HG03521 (cell line): ENCODE measurements at regions not wholly inside any gene's neighbourhood (a gene's known extent, or its start where the extent isn't known, plus 50 kb on each side); places are given as distances from the start of the nearest gene placed in this dataset.

ENCODE experiments used
- ATAC-seq: cut with Tn5 transposase; IDR thresholded peaks from one replicate; pipeline ENCODE4 v1.9.1; 2021; ENCODE audit warnings: mild to moderate bottlenecking, moderate library complexity; ENCODE audit not compliant: unreplicated experiment

DNA sequence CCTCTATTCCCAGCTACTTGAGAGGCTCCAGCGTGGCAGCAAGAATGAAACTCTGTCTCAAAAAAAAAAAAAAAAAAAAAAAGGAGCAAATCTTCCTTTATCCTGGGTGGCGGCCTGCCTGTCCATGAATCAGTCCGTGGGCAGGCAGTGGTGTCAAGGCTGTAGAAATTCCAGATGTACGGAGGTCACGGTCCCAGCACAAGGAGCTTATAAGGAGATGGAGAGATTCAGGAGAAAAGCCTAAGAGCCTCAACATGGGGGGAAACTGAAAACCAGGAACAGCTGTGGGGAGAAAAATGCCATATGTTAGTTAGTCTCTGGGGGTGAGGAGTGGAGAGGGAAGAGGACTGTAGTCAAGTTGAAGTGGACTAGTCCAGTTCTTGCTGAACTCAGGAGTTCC, 130.5 kb upstream of the CRY1 start:
- no peak for ATAC-seq

DNA sequence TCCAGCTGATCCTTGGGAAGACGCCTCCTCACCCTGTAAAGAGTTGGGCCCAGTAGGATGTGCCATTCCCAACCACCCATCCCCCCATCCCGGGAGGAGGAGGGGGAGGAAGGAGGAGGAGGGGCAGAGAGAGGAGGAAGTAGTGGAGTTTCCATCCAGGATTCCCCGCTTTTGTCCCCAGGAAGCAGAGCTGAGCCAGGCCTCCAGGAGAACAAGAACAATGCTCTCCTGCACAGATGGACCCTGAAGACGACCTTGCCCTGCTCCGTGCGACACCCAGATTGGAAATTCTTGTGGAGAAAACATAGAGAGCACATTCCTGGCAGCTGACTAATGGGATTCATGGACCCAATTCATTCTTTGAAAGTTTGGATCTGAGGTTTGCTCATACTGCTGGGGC, 132.3 kb upstream of the CRY1 start:
- no peak for ATAC-seq

DNA sequence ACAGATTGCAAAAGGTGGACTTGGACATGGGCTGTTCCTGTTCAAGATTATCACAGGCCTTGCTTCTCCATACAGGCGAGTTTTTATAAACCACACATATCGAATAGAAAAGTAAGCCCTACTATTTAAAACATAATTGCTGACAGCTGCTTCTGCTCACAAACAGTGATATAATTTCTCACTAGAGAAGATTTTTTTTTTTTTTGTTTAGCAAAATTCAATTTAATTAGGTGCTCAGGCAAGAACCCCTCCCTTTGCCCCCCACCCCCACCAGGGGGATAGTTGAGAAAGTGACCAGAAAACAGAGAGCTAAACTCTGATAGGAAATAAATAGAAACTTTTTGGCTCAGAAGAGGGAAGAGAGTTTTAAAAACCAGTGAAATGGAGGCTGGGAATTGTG, 132.8 kb upstream of the CRY1 start:
- no peak for ATAC-seq

DNA sequence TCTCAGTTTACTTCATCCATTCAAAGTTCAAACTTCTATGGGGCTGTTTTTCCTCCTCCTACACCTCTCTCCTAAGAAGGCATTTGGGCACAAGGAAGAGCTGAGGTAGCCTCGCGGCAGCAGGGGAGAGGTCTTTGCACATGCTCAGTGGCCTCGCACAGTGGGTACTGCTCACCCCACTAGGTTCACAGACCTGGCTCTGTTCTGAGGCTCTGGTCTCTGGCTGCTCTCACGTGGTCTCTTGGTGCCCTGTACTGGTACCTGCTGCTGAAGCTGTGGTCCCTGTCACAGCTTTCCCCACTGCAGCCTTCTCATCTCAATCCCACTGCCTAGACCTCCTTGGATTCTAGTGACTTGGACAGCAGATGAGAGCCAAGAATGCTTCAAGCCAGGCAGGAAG, 134.7 kb upstream of the CRY1 start:
- ATAC-seq, result no peak

DNA sequence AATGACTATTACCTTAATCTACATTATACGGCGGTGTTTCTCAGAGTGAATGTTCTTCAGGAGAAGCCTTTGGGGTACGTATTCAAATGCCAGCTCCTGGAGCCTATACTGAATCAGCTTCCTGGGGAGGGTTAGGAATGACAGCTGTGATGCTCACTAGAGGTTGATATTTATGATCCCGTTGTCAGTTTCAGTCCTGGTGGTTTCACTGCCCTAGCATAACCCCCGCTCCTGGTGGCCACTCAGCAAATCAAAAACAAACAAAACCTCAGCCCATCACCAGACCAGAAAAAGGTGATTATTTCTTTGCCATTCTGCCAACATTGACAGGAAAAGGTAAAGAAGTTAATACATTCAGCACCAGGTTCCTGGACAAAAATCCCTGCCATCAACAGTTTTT, 136.5 kb upstream of the CRY1 start:
- ATAC-seq, result no peak

DNA sequence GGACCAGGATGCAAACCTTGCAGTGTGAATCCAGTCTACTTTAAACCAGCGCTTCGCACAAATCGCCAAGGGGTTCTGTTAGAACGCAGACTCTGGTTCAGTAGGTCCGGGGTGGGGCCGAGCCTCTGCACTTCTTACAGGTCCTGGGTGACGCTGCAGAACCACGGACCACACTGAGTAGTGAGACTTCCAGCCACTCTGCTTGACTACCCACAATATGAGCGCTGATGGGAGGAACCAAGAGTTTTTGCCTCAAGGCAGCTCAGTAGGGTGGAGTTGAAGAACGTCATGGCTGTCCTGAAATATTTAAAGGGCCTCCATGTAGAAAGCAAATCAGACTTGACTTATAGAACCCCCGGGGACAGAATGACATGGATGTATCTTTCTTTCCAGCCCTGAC, 138.0 kb upstream of the CRY1 start:
- no peak for ATAC-seq

DNA sequence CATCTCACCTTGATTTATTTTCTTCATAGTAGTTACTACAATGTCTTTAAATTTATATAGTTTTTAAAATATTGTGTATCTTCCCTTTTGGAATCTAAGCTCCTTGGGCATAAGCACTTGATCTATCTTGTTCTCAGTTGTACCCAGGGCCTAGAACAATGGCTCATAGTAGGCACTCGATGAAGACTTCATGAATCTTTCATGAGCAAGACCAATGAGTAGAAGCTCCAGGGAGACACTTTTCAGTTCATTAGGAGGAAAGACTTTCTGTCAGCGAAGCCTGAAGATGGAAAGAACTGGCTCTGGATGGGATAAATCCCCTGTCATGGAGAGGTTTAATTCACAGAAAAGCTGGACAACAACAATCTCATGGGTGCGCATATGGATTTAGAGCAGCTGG, 140.2 kb upstream of the CRY1 start:
- ATAC-seq, result no peak

DNA sequence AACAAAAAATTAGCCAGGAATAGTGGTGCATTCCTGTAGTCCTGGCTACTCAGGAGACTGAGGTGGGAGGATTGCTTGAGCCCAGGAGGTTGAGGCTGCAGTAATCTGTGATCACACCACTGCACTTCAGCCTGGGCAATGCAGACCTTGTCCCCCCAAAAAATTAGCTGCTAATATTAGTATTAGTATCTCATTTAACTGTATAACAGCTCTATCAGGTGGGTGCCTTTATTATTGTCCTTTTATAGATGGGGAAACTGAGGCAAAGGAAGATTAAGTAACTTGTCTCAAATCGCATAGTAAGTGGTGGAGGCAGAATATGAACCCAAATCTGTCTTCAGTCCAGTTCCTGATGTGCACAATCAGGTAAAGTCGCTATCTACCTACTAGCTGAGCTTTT, 142.3 kb upstream of the CRY1 start:
- no peak for ATAC-seq

DNA sequence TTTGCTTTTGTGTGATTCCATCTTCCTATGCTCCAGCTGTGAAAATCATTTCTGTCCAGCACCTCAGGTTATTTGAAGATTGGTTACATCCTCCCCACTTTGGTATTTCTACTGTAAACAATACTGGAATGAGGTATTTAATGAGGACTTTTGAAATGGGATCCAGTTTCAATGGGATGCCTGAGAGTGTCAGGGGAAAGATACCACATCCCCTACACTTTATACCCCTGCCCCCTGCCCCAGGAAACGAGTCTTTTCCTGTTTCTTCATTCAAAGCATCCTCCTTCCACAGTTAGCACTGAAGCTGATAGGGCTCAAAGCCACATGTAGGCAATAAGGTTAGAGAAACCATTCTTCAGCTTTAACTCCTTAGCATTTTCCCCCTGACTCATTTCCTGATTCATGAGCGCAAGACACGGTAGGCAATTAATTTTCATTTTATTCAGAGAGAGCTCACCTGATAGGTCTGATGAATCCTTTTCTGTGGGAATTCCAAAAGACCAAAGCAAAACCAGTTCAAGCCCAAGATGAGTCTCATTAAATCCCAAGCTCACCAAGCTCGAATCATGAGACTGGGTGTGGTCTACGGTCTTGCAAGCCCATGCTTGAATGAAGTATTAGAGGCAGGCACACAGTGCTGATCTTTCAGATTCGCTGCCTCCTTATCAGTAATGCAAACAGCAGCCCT, 143.6 kb upstream of the CRY1 start:
- no peak for ATAC-seq

DNA sequence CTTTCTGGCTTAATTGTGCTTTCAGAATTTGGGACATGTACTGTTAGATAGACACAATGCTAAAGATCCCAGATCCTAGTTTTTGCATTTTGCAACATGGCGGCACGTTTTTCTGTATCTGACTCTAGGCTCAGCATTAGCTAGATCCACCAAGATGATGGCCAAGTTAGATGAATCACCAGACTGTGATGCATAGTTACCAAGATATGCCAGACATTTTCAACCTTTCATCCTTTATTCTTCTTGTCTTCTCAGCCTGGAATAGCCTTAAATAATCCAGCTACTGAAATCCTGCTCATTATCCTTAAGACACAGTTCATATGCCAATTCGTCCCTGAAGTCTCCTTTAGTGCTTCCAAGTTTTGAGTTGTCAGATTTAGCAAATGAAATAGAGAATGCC, 144.9 kb upstream of the CRY1 start:
- no peak for ATAC-seq

DNA sequence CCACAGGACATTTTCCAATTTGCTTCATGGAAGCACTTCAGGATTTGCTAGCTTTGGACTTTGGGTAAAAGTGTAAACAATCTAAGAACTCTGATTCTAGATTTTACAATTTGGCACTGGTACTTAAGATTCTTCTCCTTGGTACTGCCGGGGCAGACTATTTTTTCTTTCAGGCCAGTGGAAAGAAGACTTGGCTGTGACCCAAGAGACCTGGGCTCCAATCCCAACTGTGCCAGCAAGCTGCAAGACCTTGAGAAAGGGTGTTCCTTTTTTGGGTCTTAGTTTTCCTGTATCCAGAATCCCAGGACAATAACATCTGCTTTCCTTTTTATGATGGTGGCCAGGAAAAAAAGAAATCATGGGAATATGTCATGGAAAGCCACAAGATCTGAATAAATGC, 148.1 kb upstream of the CRY1 start:
- ATAC-seq, result no peak

DNA sequence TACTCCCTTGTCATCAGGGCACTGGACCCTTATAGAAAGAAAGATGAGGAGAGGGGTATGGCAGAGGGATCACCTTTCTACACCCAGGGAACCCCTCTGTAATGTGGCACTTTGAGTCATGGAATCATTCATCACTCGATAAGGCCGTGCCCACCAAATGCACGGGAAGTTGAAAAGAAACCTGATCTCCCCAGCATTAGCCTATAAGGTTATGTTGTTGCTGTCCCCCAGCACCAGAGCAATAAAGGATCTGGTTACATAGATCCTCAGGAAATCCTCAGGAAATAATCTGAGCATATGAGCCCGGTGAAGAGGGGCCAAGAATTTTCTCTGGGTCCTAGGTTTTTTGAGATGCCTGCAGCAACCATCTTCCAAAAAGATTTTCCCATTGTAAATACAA, 148.8 kb upstream of the CRY1 start:
- no peak for ATAC-seq

DNA sequence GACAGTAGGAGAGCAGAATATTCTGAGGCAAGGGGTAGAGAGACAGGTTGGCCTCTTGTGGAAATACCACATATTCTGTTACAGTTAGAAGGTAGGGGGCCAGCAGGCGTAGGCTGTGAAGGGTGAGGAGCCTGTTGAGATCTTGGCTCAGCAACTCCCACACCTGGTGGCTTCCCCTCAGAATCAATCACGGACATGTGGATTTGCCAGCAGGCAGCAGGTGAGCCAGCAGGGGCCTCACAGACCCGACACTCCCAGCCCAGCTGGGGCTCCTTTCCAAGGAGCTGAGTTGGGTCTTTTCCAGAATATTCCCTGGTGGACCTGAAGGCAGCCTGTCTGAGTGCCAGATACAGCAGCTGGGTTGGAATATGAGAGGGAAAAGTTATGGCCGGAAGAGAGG, 150.0 kb upstream of the CRY1 start:
- ATAC-seq, result no peak

DNA sequence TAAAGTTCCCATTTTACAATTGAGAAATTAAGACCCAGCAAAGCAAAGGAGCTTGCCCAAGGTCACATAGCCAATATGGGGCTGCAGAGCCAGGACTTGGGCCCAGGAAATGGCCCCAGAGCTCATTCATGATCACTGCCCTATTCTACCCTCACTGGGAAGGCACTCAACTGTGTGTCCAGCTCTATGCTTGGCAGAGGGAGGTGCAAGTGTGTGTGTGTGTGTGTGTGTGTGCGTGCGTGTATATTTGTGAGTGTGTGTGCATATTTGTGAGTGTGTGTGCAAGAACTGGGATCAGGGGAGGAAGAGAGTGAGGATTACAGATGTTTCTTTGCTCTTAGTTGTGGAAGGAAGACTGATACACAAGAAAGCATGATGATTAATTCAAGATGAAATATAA, 151.2 kb upstream of the CRY1 start:
- no peak for ATAC-seq

DNA sequence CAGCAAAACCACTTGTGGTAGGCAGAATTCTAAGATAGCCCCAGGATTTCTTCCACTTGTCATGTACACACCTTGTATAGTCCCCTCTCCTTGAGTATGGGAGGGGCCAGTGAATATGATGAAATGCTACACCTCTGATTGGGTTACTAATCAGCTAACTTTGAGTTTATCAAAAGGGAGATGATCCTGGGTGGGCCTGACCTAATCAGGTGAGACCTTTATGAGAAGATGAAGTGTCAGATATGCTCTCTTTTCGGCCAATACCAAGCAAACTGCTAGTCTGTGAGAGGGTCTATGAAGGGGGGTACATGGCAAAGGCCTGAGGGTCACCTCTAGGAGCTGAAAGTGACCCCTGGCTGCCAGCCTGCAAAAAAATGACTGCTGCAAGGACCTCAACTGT, 154.3 kb upstream of the CRY1 start:
- ATAC-seq, result no peak

DNA sequence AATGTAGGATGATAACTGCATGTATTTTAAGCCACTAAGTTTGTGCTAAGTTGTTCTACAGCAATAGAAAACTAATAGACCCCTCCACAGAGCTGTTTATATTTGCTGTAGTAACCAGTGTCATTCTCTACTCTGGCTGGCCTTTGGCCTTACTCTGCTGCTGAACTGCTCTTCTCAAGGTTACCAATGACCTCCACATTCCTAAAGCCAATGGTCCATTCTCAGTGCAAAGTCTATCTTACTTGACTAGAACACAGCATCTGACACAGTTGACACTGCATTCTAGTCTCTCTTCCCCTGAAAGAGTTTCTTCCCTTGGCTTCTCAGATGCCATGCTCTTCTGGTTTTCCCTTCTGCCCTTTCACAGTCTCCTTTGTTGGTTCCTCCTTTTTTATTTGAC, 154.8 kb upstream of the CRY1 start:
- ATAC-seq, result no peak

DNA sequence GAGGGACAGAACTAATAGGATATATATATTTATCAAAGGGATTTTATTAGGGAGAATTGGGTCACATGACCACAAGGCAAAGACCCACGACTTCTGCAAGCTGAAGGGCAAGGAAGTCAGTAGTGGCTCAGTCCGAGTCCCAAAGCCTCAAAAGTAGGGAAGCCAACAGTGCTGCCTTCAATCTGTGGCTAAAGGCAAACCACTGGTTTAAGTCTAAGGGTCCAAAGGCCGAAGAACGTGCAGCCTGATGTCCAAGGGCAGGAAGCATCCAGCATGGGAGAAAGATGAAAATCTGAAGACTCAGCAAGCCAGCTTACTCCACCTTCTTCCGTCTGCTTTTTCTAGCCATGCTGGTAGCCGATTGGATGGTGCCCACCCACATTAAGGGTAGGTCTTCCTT, 157.9 kb upstream of the CRY1 start:
- ATAC-seq, result no peak

DNA sequence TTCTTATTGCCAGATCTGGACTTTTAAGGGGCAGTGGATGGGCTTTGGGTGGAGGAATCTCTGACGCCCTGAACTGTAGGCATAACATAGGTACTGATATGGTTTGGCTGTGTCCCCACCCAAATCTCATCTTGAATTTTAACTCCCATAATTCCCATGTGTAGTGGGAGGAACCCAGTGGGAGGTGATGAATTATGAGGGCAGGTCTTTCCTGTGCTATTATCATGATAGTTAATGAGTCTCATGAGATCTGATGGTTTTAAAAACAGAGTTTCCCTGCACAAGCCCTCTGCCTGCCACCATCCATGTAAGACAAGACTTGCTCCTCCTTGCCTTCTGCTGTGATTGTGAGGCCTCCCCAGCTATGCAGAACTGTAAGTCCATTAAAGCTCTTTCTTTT, 160.0 kb upstream of the CRY1 start:
- no peak for ATAC-seq

DNA sequence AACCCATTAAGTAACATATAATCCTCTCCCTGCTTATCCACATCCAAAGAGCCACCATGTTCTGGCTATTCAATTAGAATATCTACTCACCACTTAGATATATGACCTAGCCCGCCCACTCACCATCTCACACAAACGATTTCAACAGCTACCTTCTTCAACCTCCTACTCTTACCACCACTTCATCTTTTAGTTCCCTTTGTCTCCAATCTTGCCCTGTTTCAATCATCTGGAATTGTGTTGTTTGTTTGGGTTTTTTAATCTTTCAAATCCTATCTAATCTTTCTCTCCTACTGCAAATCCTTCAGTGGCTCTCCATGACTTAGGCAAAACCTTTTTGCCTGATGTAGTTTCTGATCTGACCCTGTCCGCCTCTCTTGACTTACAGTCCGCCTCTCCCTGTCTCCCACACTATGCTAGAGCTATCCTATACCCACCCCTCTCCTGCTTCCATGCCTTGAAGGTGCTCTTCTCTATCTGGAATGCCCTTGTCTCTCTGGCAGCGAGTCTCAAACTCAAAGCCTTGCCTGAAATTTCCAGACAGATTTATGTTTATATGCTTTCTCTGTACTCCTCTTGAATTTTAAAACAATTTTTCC, 161.0 kb upstream of the CRY1 start:
- no peak for ATAC-seq

DNA sequence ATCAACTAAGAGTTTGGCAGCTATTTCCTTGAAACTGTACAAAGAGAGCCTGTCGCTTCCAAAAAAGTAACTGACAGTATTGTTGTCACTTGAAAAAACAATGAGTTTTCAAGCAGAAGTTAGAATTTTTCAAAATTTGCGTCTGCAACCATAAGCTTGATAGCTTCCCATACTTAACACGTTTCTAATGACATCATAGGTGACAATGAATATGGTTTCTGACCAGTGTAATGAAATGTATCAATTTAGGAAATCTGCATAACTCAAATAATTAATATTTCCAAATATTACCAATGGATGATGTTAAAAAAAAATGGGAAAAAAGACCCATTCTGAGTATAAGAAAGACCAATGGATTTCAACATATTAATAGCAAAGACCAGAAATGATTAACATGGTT, 165.4 kb upstream of the CRY1 start:
- ATAC-seq, result no peak

DNA sequence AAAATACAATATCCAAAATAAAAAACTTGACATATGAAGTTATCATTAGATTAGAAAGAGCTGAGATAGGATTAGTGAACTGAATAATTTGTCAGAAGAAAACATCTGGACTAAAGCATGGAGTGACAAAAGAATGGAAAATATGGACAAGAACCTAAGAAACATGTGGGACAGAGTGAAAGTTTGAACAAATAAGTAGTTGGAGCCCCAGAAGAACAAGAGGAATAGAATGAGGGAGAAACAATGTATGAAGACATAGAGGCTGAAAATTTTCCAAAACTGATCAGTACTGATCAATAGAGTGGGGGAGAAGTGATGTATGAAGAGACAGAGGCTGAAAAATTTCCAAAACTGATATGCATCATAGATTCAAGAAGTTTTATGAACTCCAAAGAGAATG, 170.6 kb upstream of the CRY1 start:
- no peak for ATAC-seq

DNA sequence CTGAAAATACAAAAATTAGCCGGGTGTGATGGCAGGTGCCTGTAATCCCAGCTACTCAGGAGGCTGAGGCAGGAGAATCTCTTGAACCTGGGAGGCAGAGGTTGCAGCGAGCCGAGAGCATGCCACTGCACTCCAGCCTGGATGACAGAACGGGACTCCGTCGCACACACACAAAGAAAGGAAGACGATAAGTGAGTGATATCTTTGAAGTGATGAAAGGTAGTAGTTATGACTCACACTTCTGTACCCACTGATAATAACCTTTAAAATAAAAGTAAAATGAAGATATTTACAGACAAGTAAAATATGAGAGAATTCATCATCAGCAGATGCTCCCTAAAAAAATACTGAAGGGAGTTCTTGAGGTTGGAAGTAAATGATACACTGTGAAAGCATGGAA, 171.3 kb upstream of the CRY1 start:
- no peak for ATAC-seq

DNA sequence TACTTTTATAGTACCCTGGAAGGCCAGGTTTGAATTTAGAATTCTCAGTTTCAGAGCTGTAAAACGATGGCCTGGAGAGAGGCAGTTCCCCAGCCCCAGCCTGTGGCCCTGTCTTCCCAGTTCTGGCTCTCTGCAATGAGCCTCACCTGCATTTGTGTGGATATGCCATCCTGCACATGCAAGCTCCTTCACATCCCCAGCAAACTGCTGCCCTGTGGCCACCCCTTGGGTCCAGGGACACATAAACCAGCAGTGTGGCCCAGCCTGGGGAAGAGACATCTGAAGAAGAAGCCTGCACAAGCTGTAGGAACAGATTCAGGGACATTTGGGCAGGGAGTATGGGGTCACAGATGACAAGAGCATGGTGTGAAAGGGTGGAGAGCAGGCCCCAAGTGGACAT, 174.3 kb upstream of the CRY1 start:
- no peak for ATAC-seq
